ENCODE measurements at regions not wholly inside any gene's neighbourhood (a gene's known extent, or its start where the extent isn't known, plus 50 kb on each side); places are given as distances from the start of the nearest gene placed in this dataset.

- no peaks in the 10 kb centered on the region; a peak in 1 of 5 replicates for H3K4me1 ChIP-seq (replicated peaks in 1 of 2; ENCODE audit: control insufficient read depth in 2 of 2, insufficient read depth in 2 of 2, low read length in 2 of 2)
- H3K36me3 ChIP-seq (ENCODE audit: control insufficient read depth, insufficient read depth, low read length): no peaks in the 10 kb centered on the region
- H2AFZ ChIP-seq (ENCODE audit: low read depth, low read length): no peak overlapping the region
- H3K4me2 ChIP-seq (ENCODE audit: insufficient read depth, low read length): peak overlapping the region; percentile 14; the same call in 1 of the 2 replicates
- no peaks in the 10 kb centered on the region for H3K9me3 ChIP-seq (replicated peaks; ENCODE audit: control insufficient read depth, insufficient read depth, low read depth, low read length)
- CTCF ChIA-PET (ENCODE audit: low intra/inter-chr PET ratio): interaction anchor here (0.6 kb wide), 1 partner anchor 88 kb away, joined by 3 read pairs; no protein-coding TSS in a partner anchor
- 0% methylated on average over 1 of the region's 1 CpG for WGBS (ENCODE audit: insufficient coverage, low coverage, missing lambda C conversion rate)
- no peaks in the 10 kb centered on the region for H4K20me1 ChIP-seq (replicated peaks; ENCODE audit: control insufficient read depth, insufficient read depth, low read length)
- intact Hi-C loops (cut with micrococcal nuclease): no loop called here
- H3K9ac ChIP-seq (ENCODE audit: insufficient read depth in 1 of 2, low read depth in 2 of 2, low read length in 2 of 2): peak overlapping the region in 1 of 2 experiments; percentile 60; a peak in 1 of 4 replicates
- BruUV-seq (replicated peaks): no TSS peak
- H3K79me2 ChIP-seq (ENCODE audit: control insufficient read depth, insufficient read depth, low read length): peaks cover 25% of the 10 kb centered on the region
- H3K4me3 ChIP-seq: no peak overlapping the region
- DNase-seq (ENCODE audit: extremely low read depth in 1 of 4, low spot score in 3 of 4) (no peak), FAIRE-seq (no peak), ATAC-seq (no peak)
- H3K9me1 ChIP-seq (ENCODE audit: control insufficient read depth, insufficient read depth, low read length): no peaks in the 10 kb centered on the region
- no peak overlapping the region for H3K27ac ChIP-seq (ENCODE audit: extremely low read depth, low read depth, low read length)
- no peaks in the 10 kb centered on the region for H3K27me3 ChIP-seq (ENCODE audit: control insufficient read depth in 2 of 2, insufficient read depth in 2 of 2, low read length in 2 of 2)
- TF ChIP-seq RBM15 (IDR thresholded peaks at IDR 0.05; ENCODE audit: insufficient read depth, low read length): no peak
- TF ChIP-seq CBFB (CRISPR knock-in tag; IDR thresholded peaks at IDR 0.05): no peak
- TF ChIP-seq ZBTB12 (CRISPR knock-in tag; IDR thresholded peaks at IDR 0.05): no peak
- TF ChIP-seq DEAF1 (CRISPR knock-in tag; IDR thresholded peaks at IDR 0.05): no peak
- TF ChIP-seq ZNF24 (IDR thresholded peaks at IDR 0.05): no peak
- no peak for TF ChIP-seq TEAD4 (IDR thresholded peaks at IDR 0.05; ENCODE audit: low read length)
- no peak for TF ChIP-seq TEAD4 (CRISPR knock-in tag; IDR thresholded peaks at IDR 0.05; ENCODE audit: borderline replicate concordance)
- TF ChIP-seq PBX2 (CRISPR knock-in tag; IDR thresholded peaks at IDR 0.05; ENCODE audit: low read depth): no peak
- TF ChIP-seq PBX2 (tag; conservative IDR thresholded peaks at IDR 0.05; ENCODE audit: low read depth): no peak
- no peak for TF ChIP-seq THAP7 (CRISPR knock-in tag; IDR thresholded peaks at IDR 0.05)
- TF ChIP-seq ELK1 (CRISPR knock-in tag; IDR thresholded peaks at IDR 0.05): no peak
- TF ChIP-seq ZNF695 (CRISPR knock-in tag; IDR thresholded peaks at IDR 0.05): no peak
- no peak for TF ChIP-seq MTA3 (IDR thresholded peaks at IDR 0.05; ENCODE audit: borderline replicate concordance)
- TF ChIP-seq PHF20 (IDR thresholded peaks at IDR 0.05; ENCODE audit: partially characterized antibody): no peak
- TF ChIP-seq COPS2 (conservative IDR thresholded peaks at IDR 0.05): no peak
- POLR2A ChIA-PET: interaction anchor here (0.6 kb wide), 1 partner anchor 235 kb away, joined by 3 read pairs; no protein-coding TSS in a partner anchor
- in situ Hi-C loops (cut with MboI): no loop called here
Observed at GRCh38 chr4:20483416-20483815, 216.8 kb upstream of the PACRGL start.
